CD14-positive monocyte (primary cell): ENCODE measurements at regions not wholly inside any gene's neighbourhood (a gene's known extent, or its start where the extent isn't known, plus 50 kb on each side); places are given as distances from the start of the nearest gene placed in this dataset.

ENCODE experiments used
- DNase-seq, 3 donors: peaks; one replicate each; pipeline ENCODE4 v3.0.0-alpha.2; 2011 to 2022
- H2AFZ ChIP-seq: 2 replicates; pipeline ENCODE4 v1.6.0; 2012; ENCODE audit warnings: mild to moderate bottlenecking, low read depth, low read length, inconsistent platforms; ENCODE audit not compliant: insufficient read depth, poor library complexity, severe bottlenecking
- H3K27ac ChIP-seq, 2 donors: 1 replicate in 1 of 2; 2 replicates in 1 of 2; pipeline ENCODE4 v1.5.1; 2012 to 2013; ENCODE audit warnings: low read length in 2 of 2, control low read depth in 1 of 2, inconsistent platforms in 1 of 2, low read depth in 1 of 2, mild to moderate bottlenecking in 1 of 2
- H3K27me3 ChIP-seq, 2 donors: one replicate each; pipeline versions ENCODE4 v1.6.0 to v1.6.1; 2011 to 2013; ENCODE audit warnings: low read length in 2 of 2; ENCODE audit not compliant: control insufficient read depth in 2 of 2, insufficient read depth in 2 of 2
- H3K36me3 ChIP-seq, 2 donors: replicated peaks in 1 of 2; 1 replicate in 1 of 2; 2 replicates in 1 of 2; pipeline versions ENCODE4 v1.5.1 to v1.6.1; 2012 to 2013; ENCODE audit warnings: low read length in 2 of 2, control low read depth in 1 of 2, inconsistent platforms in 1 of 2, mild to moderate bottlenecking in 1 of 2; ENCODE audit not compliant: insufficient read depth in 2 of 2, control insufficient read depth in 1 of 2
- H3K4me1 ChIP-seq, 2 donors: 1 replicate in 1 of 2; 2 replicates in 1 of 2; pipeline versions ENCODE4 v1.5.1 to v1.6.1; 2012 to 2013; ENCODE audit warnings: low read length in 2 of 2, control low read depth in 1 of 2, inconsistent platforms in 1 of 2, mild to moderate bottlenecking in 1 of 2, moderate library complexity in 1 of 2; ENCODE audit not compliant: insufficient read depth in 2 of 2, control insufficient read depth in 1 of 2
- H3K4me2 ChIP-seq: replicated peaks from 2 replicates; pipeline ENCODE3; 2012; ENCODE audit warnings: low read length, moderate library complexity, mild to moderate bottlenecking; ENCODE audit not compliant: poor library complexity, severe bottlenecking; ENCODE audit errors: extremely low read depth
- H3K4me3 ChIP-seq, 3 experiments: fragments of 200-600 bp in 1 of 3; sonication (generic) in 1 of 3; replicated peaks in 1 of 3; 1 replicate in 2 of 3; 2 replicates in 1 of 3; pipeline ENCODE4 v1.5.1; 2011 to 2013; ENCODE audit warnings: low read length in 3 of 3, mild to moderate bottlenecking in 3 of 3, control low read depth in 2 of 3, low read depth in 2 of 3, inconsistent platforms in 1 of 3, moderate library complexity in 1 of 3
- H3K79me2 ChIP-seq: 2 replicates; pipeline ENCODE4 v1.6.0; 2012; ENCODE audit warnings: mild to moderate bottlenecking, control low read depth, inconsistent platforms, low read length, moderate library complexity; ENCODE audit not compliant: insufficient read depth
- H3K9ac ChIP-seq: 2 replicates; pipeline ENCODE4 v1.6.0; 2017; ENCODE audit warnings: low read length, mild to moderate bottlenecking; ENCODE audit not compliant: insufficient read depth, poor library complexity, severe bottlenecking
- H3K9me3 ChIP-seq, 2 donors: replicated peaks in 1 of 2; 1 replicate in 1 of 2; 2 replicates in 1 of 2; pipeline versions ENCODE4 v1.5.1 to v1.6.1; 2012 to 2013; ENCODE audit warnings: low read length in 2 of 2, control low read depth in 1 of 2; ENCODE audit not compliant: control insufficient read depth in 1 of 2, insufficient read depth in 1 of 2
- H4K20me1 ChIP-seq: 2 replicates; pipeline ENCODE4 v1.6.0; 2012; ENCODE audit warnings: mild to moderate bottlenecking, low read length, control low read depth, moderate library complexity; ENCODE audit not compliant: insufficient read depth
- H3K27ac Mint-ChIP-seq, 7 donors: one replicate each; pipeline ENCODE4 v1.8.0; 2020; ENCODE audit warnings: mild to moderate bottlenecking in 7 of 7, mixed read lengths in 7 of 7, moderate library complexity in 6 of 7, inconsistent platforms in 2 of 7
- H3K27me3 Mint-ChIP-seq, 3 donors: one replicate each; pipeline ENCODE4 v1.8.0; 2021 to 2022; ENCODE audit warnings: low read depth in 3 of 3, mild to moderate bottlenecking in 3 of 3, mixed read lengths in 3 of 3, moderate library complexity in 3 of 3, inconsistent platforms in 1 of 3
- H3K36me3 Mint-ChIP-seq, 2 donors: one replicate each; pipeline ENCODE4 v1.8.0; 2020; ENCODE audit warnings: mixed read lengths in 2 of 2, inconsistent platforms in 1 of 2, mild to moderate bottlenecking in 1 of 2
- H3K4me1 Mint-ChIP-seq: one replicate; pipeline ENCODE4 v1.8.0; 2020; ENCODE audit warnings: mild to moderate bottlenecking, mixed read lengths
- H3K4me3 Mint-ChIP-seq, 2 donors: one replicate each; pipeline ENCODE4 v1.8.0; 2020; ENCODE audit warnings: mild to moderate bottlenecking in 2 of 2, mixed read lengths in 2 of 2, moderate library complexity in 1 of 2
- H3K9me3 Mint-ChIP-seq, 7 donors: one replicate each; pipeline ENCODE4 v1.8.0; 2020 to 2022; ENCODE audit warnings: mixed read lengths in 7 of 7, mild to moderate bottlenecking in 6 of 7, moderate library complexity in 6 of 7, inconsistent platforms in 2 of 7
- WGBS: methylation state at CpG from one replicate; pipeline ENCODE4 v1.1.5; 2013; ENCODE audit warnings: missing lambda C conversion rate; ENCODE audit not compliant: insufficient coverage; 5-methylcytosine and 5-hydroxymethylcytosine counted together
- intact Hi-C, 2 donors: fragments of 100-400 bp; cut with micrococcal nuclease; formaldehyde crosslinking; loops; one replicate each; pipeline versions ENCODE4 v1.15.0 to v1.15.1; 2023
- TF ChIP-seq, protein P1 (sequence below): fragments of 200-600 bp; IDR thresholded peaks from one replicate; pipeline ENCODE4 v1.8.0; 2022; ENCODE audit warnings: antibody characterized with exemption, mild to moderate bottlenecking

GRCh38 chrX:39167791-39168190 lies 366.5 kb downstream of the MID1IP1 start:
- no peak overlapping the region for H3K9ac ChIP-seq
- H3K27ac ChIP-seq, result no peak overlapping the region
- no peaks in the 10 kb centered on the region for H3K79me2 ChIP-seq
- H3K4me3 Mint-ChIP-seq, result no peak overlapping the region
- no peak overlapping the region for H3K4me3 ChIP-seq
- peaks cover 3 to 14% (median 12%) of the 10 kb centered on the region in 3 donors for H3K27me3 Mint-ChIP-seq
- peak overlapping the region in 1 of 7 donors; percentile 16 for H3K27ac Mint-ChIP-seq
- peaks cover 0 to 4% of the 10 kb centered on the region in 2 donors for H3K4me1 ChIP-seq
- no peak for DNase-seq
- peaks cover 4% of the 10 kb centered on the region for H3K4me1 Mint-ChIP-seq
- no peaks in the 10 kb centered on the region for H3K36me3 ChIP-seq
- no peak overlapping the region for H3K4me2 ChIP-seq
- H2AFZ ChIP-seq, result no peak overlapping the region
- TF ChIP-seq, protein P1, sequence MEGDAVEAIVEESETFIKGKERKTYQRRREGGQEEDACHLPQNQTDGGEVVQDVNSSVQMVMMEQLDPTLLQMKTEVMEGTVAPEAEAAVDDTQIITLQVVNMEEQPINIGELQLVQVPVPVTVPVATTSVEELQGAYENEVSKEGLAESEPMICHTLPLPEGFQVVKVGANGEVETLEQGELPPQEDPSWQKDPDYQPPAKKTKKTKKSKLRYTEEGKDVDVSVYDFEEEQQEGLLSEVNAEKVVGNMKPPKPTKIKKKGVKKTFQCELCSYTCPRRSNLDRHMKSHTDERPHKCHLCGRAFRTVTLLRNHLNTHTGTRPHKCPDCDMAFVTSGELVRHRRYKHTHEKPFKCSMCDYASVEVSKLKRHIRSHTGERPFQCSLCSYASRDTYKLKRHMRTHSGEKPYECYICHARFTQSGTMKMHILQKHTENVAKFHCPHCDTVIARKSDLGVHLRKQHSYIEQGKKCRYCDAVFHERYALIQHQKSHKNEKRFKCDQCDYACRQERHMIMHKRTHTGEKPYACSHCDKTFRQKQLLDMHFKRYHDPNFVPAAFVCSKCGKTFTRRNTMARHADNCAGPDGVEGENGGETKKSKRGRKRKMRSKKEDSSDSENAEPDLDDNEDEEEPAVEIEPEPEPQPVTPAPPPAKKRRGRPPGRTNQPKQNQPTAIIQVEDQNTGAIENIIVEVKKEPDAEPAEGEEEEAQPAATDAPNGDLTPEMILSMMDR, result no peak
- WGBS, result no CpG with 5 or more reads among the region's 5 CpGs
- no peaks in the 10 kb centered on the region for H4K20me1 ChIP-seq
- H3K27me3 ChIP-seq, result no peaks in the 10 kb centered on the region
- intact Hi-C loops, result no loop called here
- peaks cover 0 to 2% (median 0%) of the 10 kb centered on the region in 7 donors for H3K9me3 Mint-ChIP-seq
- peaks cover 0 to 2% of the 10 kb centered on the region in 2 donors for H3K36me3 Mint-ChIP-seq
- H3K9me3 ChIP-seq, result no peaks in the 10 kb centered on the region

GRCh38 chrX:39168609-39169008 lies 367.4 kb downstream of the MID1IP1 start:
- Histone ChIP-seq H3K27ac (no peak overlapping the region), H2AFZ (no peak overlapping the region), H3K36me3 (no peaks in the 10 kb centered on the region), H4K20me1 (no peaks in the 10 kb centered on the region), H3K79me2 (no peaks in the 10 kb centered on the region), H3K27me3 (no peaks in the 10 kb centered on the region), H3K4me3 (no peak overlapping the region), H3K9ac (no peak overlapping the region), H3K4me2 (no peak overlapping the region), H3K9me3 (no peaks in the 10 kb centered on the region), H3K4me1 (peaks cover 0 to 4% of the 10 kb centered on the region in 2 donors)
- Mint-ChIP-seq H3K36me3 (no peaks in the 10 kb centered on the region), H3K4me3 (no peak overlapping the region), H3K4me1 (no peaks in the 10 kb centered on the region), H3K9me3 (peaks cover 0 to 2% (median 0%) of the 10 kb centered on the region in 7 donors), H3K27me3 (peaks cover 0 to 8% (median 8%) of the 10 kb centered on the region in 3 donors), H3K27ac (no peak overlapping the region)
- intact Hi-C loops, result no loop called here
- DNase-seq, result no peak
- 91% methylated on average over 6 of the region's 11 CpGs for WGBS
- TF ChIP-seq, protein P1, result no peak
